ENCODE measurements at regions not wholly inside any gene's neighbourhood (a gene's known extent, or its start where the extent isn't known, plus 50 kb on each side); places are given as distances from the start of the nearest gene placed in this dataset.

DNA sequence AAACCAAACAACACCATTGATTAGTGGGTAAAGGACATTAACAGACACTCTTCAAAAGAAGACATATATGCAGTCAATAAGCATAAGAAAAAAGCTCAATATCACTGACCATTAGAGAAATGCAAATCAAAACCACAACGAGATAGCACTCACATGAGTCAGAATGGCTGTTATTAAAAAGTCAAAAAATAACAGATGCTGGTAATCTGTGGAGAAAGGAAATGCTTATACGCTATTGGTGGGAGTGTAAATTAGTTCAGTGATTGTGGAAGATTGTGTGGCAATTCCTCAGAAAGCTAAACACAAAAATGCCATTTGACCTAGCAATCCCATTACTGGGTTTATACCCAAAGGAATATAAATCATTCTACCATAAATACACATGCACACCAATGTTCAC, 182.6 kb downstream of the TRPC6 start:
- dilution Hi-C loops (cut with MboI; ENCODE audit: extremely low pct_ligation_motif_present, low sequenced_read_pairs) = no loop called here
- FAIRE-seq = no peak
- Histone ChIP-seq H3K9ac (ENCODE audit: control insufficient read depth, extremely low read depth, insufficient read depth, low read length) (no peak overlapping the region), H4K20me1 (ENCODE audit: control insufficient read depth, extremely low read depth, insufficient read depth, low read length) (no peaks in the 10 kb centered on the region), H2AFZ (ENCODE audit: control insufficient read depth, low read length) (no peak overlapping the region), H3K9me3 (ENCODE audit: control insufficient read depth, low read depth, low read length) (no peaks in the 10 kb centered on the region), H3K27me3 (ENCODE audit: control insufficient read depth, extremely low read depth, insufficient read depth, low read length) (no peaks in the 10 kb centered on the region), H3K9me1 (ENCODE audit: control insufficient read depth, extremely low read depth, insufficient read depth, low read length) (no peaks in the 10 kb centered on the region), H3K79me2 (ENCODE audit: control insufficient read depth, insufficient read depth, low read length) (no peaks in the 10 kb centered on the region), H3K4me3 (ENCODE audit: control insufficient read depth in 2 of 3, extremely low read depth in 1 of 3, insufficient read depth in 2 of 3, low read depth in 1 of 3, low read length in 3 of 3) (no peak overlapping the region), H3K4me2 (ENCODE audit: control insufficient read depth, extremely low read depth, insufficient read depth, low read depth, low read length) (no peak overlapping the region), H3K4me1 (ENCODE audit: control insufficient read depth, extremely low read depth, insufficient read depth, low read length) (no peaks in the 10 kb centered on the region), H3K27ac (ENCODE audit: control insufficient read depth, insufficient read depth, low read length) (no peak overlapping the region), H3K36me3 (ENCODE audit: control insufficient read depth in 2 of 2, extremely low read depth in 1 of 2, insufficient read depth in 2 of 2, low read length in 2 of 2) (no peaks in the 10 kb centered on the region)
- DNase-seq (ENCODE audit: low read depth, low spot score) = no peak
- TF ChIP-seq, protein P1, sequence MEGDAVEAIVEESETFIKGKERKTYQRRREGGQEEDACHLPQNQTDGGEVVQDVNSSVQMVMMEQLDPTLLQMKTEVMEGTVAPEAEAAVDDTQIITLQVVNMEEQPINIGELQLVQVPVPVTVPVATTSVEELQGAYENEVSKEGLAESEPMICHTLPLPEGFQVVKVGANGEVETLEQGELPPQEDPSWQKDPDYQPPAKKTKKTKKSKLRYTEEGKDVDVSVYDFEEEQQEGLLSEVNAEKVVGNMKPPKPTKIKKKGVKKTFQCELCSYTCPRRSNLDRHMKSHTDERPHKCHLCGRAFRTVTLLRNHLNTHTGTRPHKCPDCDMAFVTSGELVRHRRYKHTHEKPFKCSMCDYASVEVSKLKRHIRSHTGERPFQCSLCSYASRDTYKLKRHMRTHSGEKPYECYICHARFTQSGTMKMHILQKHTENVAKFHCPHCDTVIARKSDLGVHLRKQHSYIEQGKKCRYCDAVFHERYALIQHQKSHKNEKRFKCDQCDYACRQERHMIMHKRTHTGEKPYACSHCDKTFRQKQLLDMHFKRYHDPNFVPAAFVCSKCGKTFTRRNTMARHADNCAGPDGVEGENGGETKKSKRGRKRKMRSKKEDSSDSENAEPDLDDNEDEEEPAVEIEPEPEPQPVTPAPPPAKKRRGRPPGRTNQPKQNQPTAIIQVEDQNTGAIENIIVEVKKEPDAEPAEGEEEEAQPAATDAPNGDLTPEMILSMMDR (optimal IDR thresholded peaks at IDR 0.05 in 1 of 3, IDR thresholded peaks at IDR 0.05 in 1 of 3, conservative IDR thresholded peaks at IDR 0.05 in 1 of 3; ENCODE audit: extremely low read depth in 1 of 3, insufficient read depth in 2 of 3, low read length in 3 of 3) = no peak
- no peak for TF ChIP-seq EZH2 (IDR thresholded peaks at IDR 0.05; ENCODE audit: low read length)

- H4K20me1 ChIP-seq (ENCODE audit: control insufficient read depth, extremely low read depth, insufficient read depth, low read length) = no peaks in the 10 kb centered on the region
- H3K9ac ChIP-seq (ENCODE audit: control insufficient read depth, extremely low read depth, insufficient read depth, low read length) = no peak overlapping the region
- DNase-seq (ENCODE audit: low read depth, low spot score) = no peak
- no peaks in the 10 kb centered on the region for H3K27me3 ChIP-seq (ENCODE audit: control insufficient read depth, extremely low read depth, insufficient read depth, low read length)
- H2AFZ ChIP-seq (ENCODE audit: control insufficient read depth, low read length) = no peak overlapping the region
- dilution Hi-C loops (cut with MboI; ENCODE audit: extremely low pct_ligation_motif_present, low sequenced_read_pairs) = no loop called here
- H3K27ac ChIP-seq (ENCODE audit: control insufficient read depth, insufficient read depth, low read length) = no peak overlapping the region
- TF ChIP-seq, protein P1 (optimal IDR thresholded peaks at IDR 0.05 in 1 of 3, IDR thresholded peaks at IDR 0.05 in 1 of 3, conservative IDR thresholded peaks at IDR 0.05 in 1 of 3; ENCODE audit: extremely low read depth in 1 of 3, insufficient read depth in 2 of 3, low read length in 3 of 3) = no peak
- no peak for TF ChIP-seq EZH2 (IDR thresholded peaks at IDR 0.05; ENCODE audit: low read length)
- no peak for FAIRE-seq
- H3K9me3 ChIP-seq (ENCODE audit: control insufficient read depth, low read depth, low read length) = no peaks in the 10 kb centered on the region
- H3K9me1 ChIP-seq (ENCODE audit: control insufficient read depth, extremely low read depth, insufficient read depth, low read length) = no peaks in the 10 kb centered on the region
- no peaks in the 10 kb centered on the region for H3K36me3 ChIP-seq (ENCODE audit: control insufficient read depth in 2 of 2, extremely low read depth in 1 of 2, insufficient read depth in 2 of 2, low read length in 2 of 2)
- H3K4me3 ChIP-seq (ENCODE audit: control insufficient read depth in 2 of 3, extremely low read depth in 1 of 3, insufficient read depth in 2 of 3, low read depth in 1 of 3, low read length in 3 of 3) = no peak overlapping the region
- H3K4me2 ChIP-seq (ENCODE audit: control insufficient read depth, extremely low read depth, insufficient read depth, low read depth, low read length) = no peak overlapping the region
- H3K4me1 ChIP-seq (ENCODE audit: control insufficient read depth, extremely low read depth, insufficient read depth, low read length) = no peaks in the 10 kb centered on the region
- no peaks in the 10 kb centered on the region for H3K79me2 ChIP-seq (ENCODE audit: control insufficient read depth, insufficient read depth, low read length)
Observed at GRCh38 chr11:101397979-101398378, 185.8 kb downstream of the TRPC6 start.
